ENCODE measurements at regions not wholly inside any gene's neighbourhood (a gene's known extent, or its start where the extent isn't known, plus 50 kb on each side); places are given as distances from the start of the nearest gene placed in this dataset.
"Not testable (repeated sequence)": the region's sequence is repeated elsewhere in the genome, so short reads cannot be mapped to it uniquely, and the experiment has no call there.

- Histone ChIP-seq H3K36me3 (ENCODE audit: insufficient read depth, low read length) (no peaks in the 10 kb centered on the region), H3K79me2 (ENCODE audit: insufficient read depth, low read length) (no peaks in the 10 kb centered on the region), H3K4me3 (ENCODE audit: low read depth in 1 of 2, low read length in 2 of 2) (no peak overlapping the region), H4K20me1 (ENCODE audit: insufficient read depth, low read length) (no peaks in the 10 kb centered on the region), H3K9me3 (ENCODE audit: insufficient read depth, low read length, severe bottlenecking) (no peaks in the 10 kb centered on the region), H3K27ac (ENCODE audit: low read length) (no peak overlapping the region), H3K27me3 (ENCODE audit: insufficient read depth, low read length, poor library complexity) (no peaks in the 10 kb centered on the region), H3K4me2 (ENCODE audit: insufficient read depth, low read length) (no peak overlapping the region), H2AFZ (ENCODE audit: low read depth, low read length) (no peak overlapping the region), H3K9ac (ENCODE audit: low read depth, low read length) (no peak overlapping the region), H3K4me1 (ENCODE audit: insufficient read depth, low read length) (no peaks in the 10 kb centered on the region)
- ATAC-seq (ENCODE audit: insufficient read depth, low read depth) (no peak), DNase-seq (no peak)
- TF ChIP-seq EZH2 (IDR thresholded peaks at IDR 0.05; ENCODE audit: borderline replicate concordance, low read depth, low read length, severe bottlenecking) = no peak
- TF ChIP-seq CTCF (IDR thresholded peaks at IDR 0.05; ENCODE audit: borderline replicate concordance, extremely low read depth, low read length, poor library complexity, severe bottlenecking) = no peak
Measured at GRCh38 chr11:70559516-70559915, 161.2 kb downstream of the CTTN start.

- H3K9ac ChIP-seq (ENCODE audit: low read depth, low read length) = not testable (repeated sequence)
Measured at GRCh38 chr11:70560621-70561020, 162.3 kb downstream of the CTTN start.

GRCh38 chr11:70566768-70567530, 168.6 kb downstream of the CTTN start:
- Histone ChIP-seq H3K36me3 (ENCODE audit: insufficient read depth, low read length) (no peaks in the 10 kb centered on the region), H3K4me2 (ENCODE audit: insufficient read depth, low read length) (no peak overlapping the region), H3K4me1 (ENCODE audit: insufficient read depth, low read length) (no peaks in the 10 kb centered on the region), H3K79me2 (ENCODE audit: insufficient read depth, low read length) (no peaks in the 10 kb centered on the region), H2AFZ (ENCODE audit: low read depth, low read length) (no peak overlapping the region), H3K27ac (ENCODE audit: low read length) (no peak overlapping the region), H3K4me3 (ENCODE audit: low read depth in 1 of 2, low read length in 2 of 2) (no peak overlapping the region), H3K9ac (ENCODE audit: low read depth, low read length) (no peak overlapping the region), H3K27me3 (ENCODE audit: insufficient read depth, low read length, poor library complexity) (no peaks in the 10 kb centered on the region), H4K20me1 (ENCODE audit: insufficient read depth, low read length) (0 out of 2 replicates have a peak, but pooled peaks cover 6% of the 10 kb centered on the region), H3K9me3 (ENCODE audit: insufficient read depth, low read length, severe bottlenecking) (no peaks in the 10 kb centered on the region)
- no peak for ATAC-seq (ENCODE audit: insufficient read depth, low read depth)
- TF ChIP-seq EZH2 (IDR thresholded peaks at IDR 0.05; ENCODE audit: borderline replicate concordance, low read depth, low read length, severe bottlenecking) (no peak), CTCF (IDR thresholded peaks at IDR 0.05; ENCODE audit: borderline replicate concordance, extremely low read depth, low read length, poor library complexity, severe bottlenecking) (no peak)
- DNase-seq = no peak

More at GRCh38 chr11:70560621-70561020, 162.3 kb downstream of the CTTN start:
- not testable (repeated sequence) for H3K79me2 ChIP-seq (ENCODE audit: insufficient read depth, low read length); H3K4me3 ChIP-seq (ENCODE audit: low read depth in 1 of 2, low read length in 2 of 2); ATAC-seq (ENCODE audit: insufficient read depth, low read depth); H3K27me3 ChIP-seq (ENCODE audit: insufficient read depth, low read length, poor library complexity); H3K9me3 ChIP-seq (ENCODE audit: insufficient read depth, low read length, severe bottlenecking); H3K27ac ChIP-seq (ENCODE audit: low read length); H4K20me1 ChIP-seq (ENCODE audit: insufficient read depth, low read length); DNase-seq; H3K4me2 ChIP-seq (ENCODE audit: insufficient read depth, low read length); H3K36me3 ChIP-seq (ENCODE audit: insufficient read depth, low read length); H2AFZ ChIP-seq (ENCODE audit: low read depth, low read length); H3K4me1 ChIP-seq (ENCODE audit: insufficient read depth, low read length)

GRCh38 chr11:70567680-70568034, 169.3 kb downstream of the CTTN start:
- Histone ChIP-seq H4K20me1 (ENCODE audit: insufficient read depth, low read length) (0 out of 2 replicates have a peak, but pooled peaks cover 6% of the 10 kb centered on the region), H3K79me2 (ENCODE audit: insufficient read depth, low read length) (no peaks in the 10 kb centered on the region), H3K27ac (ENCODE audit: low read length) (no peak overlapping the region), H3K27me3 (ENCODE audit: insufficient read depth, low read length, poor library complexity) (no peaks in the 10 kb centered on the region), H3K4me2 (ENCODE audit: insufficient read depth, low read length) (no peak overlapping the region), H3K4me1 (ENCODE audit: insufficient read depth, low read length) (no peaks in the 10 kb centered on the region), H2AFZ (ENCODE audit: low read depth, low read length) (no peak overlapping the region), H3K4me3 (ENCODE audit: low read depth in 1 of 2, low read length in 2 of 2) (no peak overlapping the region), H3K9ac (ENCODE audit: low read depth, low read length) (no peak overlapping the region), H3K36me3 (ENCODE audit: insufficient read depth, low read length) (no peaks in the 10 kb centered on the region), H3K9me3 (ENCODE audit: insufficient read depth, low read length, severe bottlenecking) (no peaks in the 10 kb centered on the region)
- ATAC-seq (ENCODE audit: insufficient read depth, low read depth) = no peak
- DNase-seq = no peak
- TF ChIP-seq CTCF (IDR thresholded peaks at IDR 0.05; ENCODE audit: borderline replicate concordance, extremely low read depth, low read length, poor library complexity, severe bottlenecking) (no peak), EZH2 (IDR thresholded peaks at IDR 0.05; ENCODE audit: borderline replicate concordance, low read depth, low read length, severe bottlenecking) (no peak)
